ENCODE measurements at regions not wholly inside any gene's neighbourhood (a gene's known extent, or its start where the extent isn't known, plus 50 kb on each side); places are given as distances from the start of the nearest gene placed in this dataset.

- Histone ChIP-seq H3K27me3 (ENCODE audit: insufficient read depth, poor library complexity, severe bottlenecking) (no peaks in the 10 kb centered on the region), H3K4me3 (ENCODE audit: severe bottlenecking) (no peak overlapping the region), H3K36me3 (ENCODE audit: low read depth) (no peaks in the 10 kb centered on the region), H3K4me1 (ENCODE audit: insufficient read depth, poor library complexity, severe bottlenecking) (no peaks in the 10 kb centered on the region), H3K27ac (ENCODE audit: poor library complexity, severe bottlenecking) (no peak overlapping the region), H3K9me3 (ENCODE audit: severe bottlenecking) (no peaks in the 10 kb centered on the region)
- DNase-seq (ENCODE audit: low spot score) (no peak), ATAC-seq (ENCODE audit: low read depth) (no peak)
- no peak for TF ChIP-seq CTCF (IDR thresholded peaks at IDR 0.05; ENCODE audit: poor library complexity, severe bottlenecking)
Measured at GRCh38 chr7:114008696-114009095, 89.9 kb upstream of the PPP1R3A start.

- no peak for DNase-seq (ENCODE audit: low spot score)
- no peak for ATAC-seq (ENCODE audit: low read depth)
- H3K36me3 ChIP-seq (ENCODE audit: low read depth) = no peaks in the 10 kb centered on the region
- H3K27me3 ChIP-seq (ENCODE audit: insufficient read depth, poor library complexity, severe bottlenecking) = no peaks in the 10 kb centered on the region
- H3K27ac ChIP-seq (ENCODE audit: poor library complexity, severe bottlenecking) = no peak overlapping the region
- TF ChIP-seq CTCF (IDR thresholded peaks at IDR 0.05; ENCODE audit: poor library complexity, severe bottlenecking) = no peak
- no peaks in the 10 kb centered on the region for H3K9me3 ChIP-seq (ENCODE audit: severe bottlenecking)
- no peak overlapping the region for H3K4me3 ChIP-seq (ENCODE audit: severe bottlenecking)
- H3K4me1 ChIP-seq (ENCODE audit: insufficient read depth, poor library complexity, severe bottlenecking) = no peaks in the 10 kb centered on the region
Measured at GRCh38 chr7:114007386-114007785, 88.6 kb upstream of the PPP1R3A start.

- Histone ChIP-seq H3K4me1 (ENCODE audit: insufficient read depth, poor library complexity, severe bottlenecking) (no peaks in the 10 kb centered on the region), H3K4me3 (ENCODE audit: severe bottlenecking) (no peak overlapping the region), H3K9me3 (ENCODE audit: severe bottlenecking) (no peaks in the 10 kb centered on the region), H3K36me3 (ENCODE audit: low read depth) (no peaks in the 10 kb centered on the region; the same call in 1 of the 2 replicates), H3K27ac (ENCODE audit: poor library complexity, severe bottlenecking) (no peak overlapping the region), H3K27me3 (ENCODE audit: insufficient read depth, poor library complexity, severe bottlenecking) (no peaks in the 10 kb centered on the region)
- DNase-seq (ENCODE audit: low spot score) = no peak
- no peak for TF ChIP-seq CTCF (IDR thresholded peaks at IDR 0.05; ENCODE audit: poor library complexity, severe bottlenecking)
- ATAC-seq (ENCODE audit: low read depth) = no peak
Measured at GRCh38 chr7:113998934-113999333, 80.1 kb upstream of the PPP1R3A start.

GRCh38 chr7:113996405-113996804, 77.6 kb upstream of the PPP1R3A start:
- H3K4me3 ChIP-seq (ENCODE audit: severe bottlenecking) = no peak overlapping the region
- no peaks in the 10 kb centered on the region for H3K9me3 ChIP-seq (ENCODE audit: severe bottlenecking)
- H3K27me3 ChIP-seq (ENCODE audit: insufficient read depth, poor library complexity, severe bottlenecking) = no peaks in the 10 kb centered on the region
- ATAC-seq (ENCODE audit: low read depth) = no peak; the same call in 2 of the 3 replicates
- no peak for TF ChIP-seq CTCF (IDR thresholded peaks at IDR 0.05; ENCODE audit: poor library complexity, severe bottlenecking)
- DNase-seq (ENCODE audit: low spot score) = no peak
- no peaks in the 10 kb centered on the region for H3K4me1 ChIP-seq (ENCODE audit: insufficient read depth, poor library complexity, severe bottlenecking)
- H3K27ac ChIP-seq (ENCODE audit: poor library complexity, severe bottlenecking) = no peak overlapping the region
- no peaks in the 10 kb centered on the region; the same call in 1 of the 2 replicates for H3K36me3 ChIP-seq (ENCODE audit: low read depth)

GRCh38 chr7:113986216-113986615, 67.4 kb upstream of the PPP1R3A start:
- H3K4me3 ChIP-seq (ENCODE audit: severe bottlenecking) = no peak overlapping the region
- no peaks in the 10 kb centered on the region for H3K4me1 ChIP-seq (ENCODE audit: insufficient read depth, poor library complexity, severe bottlenecking)
- H3K27ac ChIP-seq (ENCODE audit: poor library complexity, severe bottlenecking) = no peak overlapping the region
- H3K36me3 ChIP-seq (ENCODE audit: low read depth) = no peaks in the 10 kb centered on the region
- no peak for TF ChIP-seq CTCF (IDR thresholded peaks at IDR 0.05; ENCODE audit: poor library complexity, severe bottlenecking)
- H3K27me3 ChIP-seq (ENCODE audit: insufficient read depth, poor library complexity, severe bottlenecking) = no peaks in the 10 kb centered on the region
- H3K9me3 ChIP-seq (ENCODE audit: severe bottlenecking) = no peaks in the 10 kb centered on the region
- ATAC-seq (ENCODE audit: low read depth) (no peak), DNase-seq (ENCODE audit: low spot score) (no peak)
